Neural progenitor cell (in vitro differentiated cells): ENCODE measurements at regions not wholly inside any gene's neighbourhood (a gene's known extent, or its start where the extent isn't known, plus 50 kb on each side); places are given as distances from the start of the nearest gene placed in this dataset.

Experiments used
- CTCF ChIP-seq: fragments of 200-600 bp; sonication (generic); IDR thresholded peaks from 2 replicates; pipeline ENCODE4 v1.5.1; 2017; ENCODE audit warnings: antibody characterized with exemption, mild to moderate bottlenecking
- EZH2 ChIP-seq: fragments of 200-600 bp; sonication (generic); IDR thresholded peaks from 2 replicates; pipeline ENCODE4 v1.6.1; 2017; ENCODE audit warnings: antibody characterized with exemption, mild to moderate bottlenecking, moderate library complexity

DNA sequence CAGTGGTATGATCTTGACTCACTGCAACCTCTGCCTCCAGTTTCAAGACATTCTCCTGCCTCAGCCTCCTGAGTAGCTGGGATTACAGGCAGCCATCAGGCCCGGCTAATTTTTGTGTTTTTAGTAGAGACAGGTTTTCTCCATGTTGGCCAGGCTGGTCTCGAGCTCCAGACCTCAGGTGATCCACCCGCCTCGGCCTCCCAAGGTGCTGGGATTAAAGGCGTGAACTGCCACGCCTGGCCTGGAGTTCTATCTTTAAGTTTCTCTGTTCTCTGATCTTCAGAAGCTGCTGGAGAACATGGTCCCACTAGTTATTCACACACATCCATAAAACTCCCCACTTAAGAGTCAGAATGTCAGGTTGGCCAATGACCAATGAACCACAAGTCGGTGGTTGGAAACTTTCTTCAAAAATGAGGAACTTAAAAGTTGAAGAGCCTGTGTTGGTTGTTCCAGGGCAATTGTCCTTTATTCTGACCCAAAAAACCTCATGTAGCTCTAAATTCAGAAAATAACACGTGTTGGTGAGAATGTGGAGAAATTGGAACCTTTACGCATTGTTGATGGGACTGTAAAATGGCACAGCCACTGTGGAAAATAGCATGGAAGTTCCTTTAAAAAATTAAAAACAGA, 55.9 kb upstream of the PIK3CB start:
- TF ChIP-seq EZH2 = no peak
- TF ChIP-seq CTCF = no peak
